K562 (cell line): ENCODE measurements at regions not wholly inside any gene's neighbourhood (a gene's known extent, or its start where the extent isn't known, plus 50 kb on each side); places are given as distances from the start of the nearest gene placed in this dataset.

Experiments used
- ATF3 ChIP-seq, 2 experiments: fragments of 450-650 bp in 1 of 2; sonication (generic) in 1 of 2; formaldehyde crosslinking in 1 of 2; IDR thresholded peaks in 1 of 2; conservative IDR thresholded peaks in 1 of 2; 2 replicates each; pipeline versions ENCODE4 v1.6.1 to v1.8.1; 2016 to 2023; ENCODE audit warnings: mild to moderate bottlenecking in 2 of 2, moderate library complexity in 2 of 2, inconsistent platforms in 1 of 2, missing genetic modification reagents in 1 of 2
- NFIC ChIP-seq: fragments of 450-650 bp; IDR thresholded peaks from 2 replicates; pipeline ENCODE4 v1.6.1; 2017; ENCODE audit warnings: mild to moderate bottlenecking, inconsistent platforms
- PCBP2 ChIP-seq: fragments of 200-400 bp; formaldehyde crosslinking; IDR thresholded peaks from 2 replicates; pipeline ENCODE4 v1.6.1; 2018; ENCODE audit warnings: low read length, low read depth, mild to moderate bottlenecking, moderate library complexity; ENCODE audit not compliant: poor library complexity, severe bottlenecking
- TF ChIP-seq, protein P1 (sequence below), 3 experiments: IDR thresholded peaks in 2 of 3; conservative IDR thresholded peaks in 1 of 3; 2 replicates each; pipeline ENCODE4 v1.5.1; 2011 to 2012; ENCODE audit warnings: low read length in 3 of 3, mild to moderate bottlenecking in 3 of 3, control low read depth in 2 of 3, improper control_type of control experiment in 1 of 3, inconsistent platforms in 1 of 3, low read depth in 1 of 3, mixed read lengths in 1 of 3, moderate library complexity in 1 of 3; ENCODE audit not compliant: insufficient read depth in 2 of 3

DNA sequence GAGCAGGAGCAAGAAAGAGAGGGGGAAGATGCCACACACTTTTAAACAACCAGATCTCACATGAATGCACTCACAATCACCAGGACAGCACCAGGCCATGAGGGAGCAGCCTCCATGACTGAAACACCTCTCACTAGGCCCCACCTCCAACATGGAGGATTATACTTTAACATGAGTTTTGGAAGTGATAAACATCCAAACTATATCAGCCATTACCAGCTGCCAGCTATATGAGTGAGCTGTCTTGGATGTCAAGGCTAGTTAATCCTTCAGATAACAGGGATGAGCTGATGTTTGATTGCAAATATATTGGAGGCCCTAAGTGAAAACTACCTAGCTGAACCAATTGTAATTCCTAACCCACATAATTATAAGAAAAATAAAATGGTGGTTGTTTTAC, 108.4 kb upstream of the DCBLD2 start:
- no peak for TF ChIP-seq NFIC
- TF ChIP-seq, protein P1, sequence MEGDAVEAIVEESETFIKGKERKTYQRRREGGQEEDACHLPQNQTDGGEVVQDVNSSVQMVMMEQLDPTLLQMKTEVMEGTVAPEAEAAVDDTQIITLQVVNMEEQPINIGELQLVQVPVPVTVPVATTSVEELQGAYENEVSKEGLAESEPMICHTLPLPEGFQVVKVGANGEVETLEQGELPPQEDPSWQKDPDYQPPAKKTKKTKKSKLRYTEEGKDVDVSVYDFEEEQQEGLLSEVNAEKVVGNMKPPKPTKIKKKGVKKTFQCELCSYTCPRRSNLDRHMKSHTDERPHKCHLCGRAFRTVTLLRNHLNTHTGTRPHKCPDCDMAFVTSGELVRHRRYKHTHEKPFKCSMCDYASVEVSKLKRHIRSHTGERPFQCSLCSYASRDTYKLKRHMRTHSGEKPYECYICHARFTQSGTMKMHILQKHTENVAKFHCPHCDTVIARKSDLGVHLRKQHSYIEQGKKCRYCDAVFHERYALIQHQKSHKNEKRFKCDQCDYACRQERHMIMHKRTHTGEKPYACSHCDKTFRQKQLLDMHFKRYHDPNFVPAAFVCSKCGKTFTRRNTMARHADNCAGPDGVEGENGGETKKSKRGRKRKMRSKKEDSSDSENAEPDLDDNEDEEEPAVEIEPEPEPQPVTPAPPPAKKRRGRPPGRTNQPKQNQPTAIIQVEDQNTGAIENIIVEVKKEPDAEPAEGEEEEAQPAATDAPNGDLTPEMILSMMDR (IDR thresholded peaks at IDR 0.05 in 2 of 3, conservative IDR thresholded peaks at IDR 0.05 in 1 of 3; ENCODE audit: insufficient read depth in 2 of 3, low read depth in 1 of 3, low read length in 3 of 3), result no peak
- no peak for TF ChIP-seq ATF3 (IDR thresholded peaks at IDR 0.05)
- no peak for TF ChIP-seq ATF3 (CRISPR knock-in tag; conservative IDR thresholded peaks at IDR 0.05)
- no peak for TF ChIP-seq PCBP2
